ENCODE measurements at regions not wholly inside any gene's neighbourhood (a gene's known extent, or its start where the extent isn't known, plus 50 kb on each side); places are given as distances from the start of the nearest gene placed in this dataset.
A peak's percentile ranks its signal among the peaks of the same experiment; 100 is the strongest.

- Histone ChIP-seq H3K4me2 (no peak overlapping the region), H3K9ac (no peak overlapping the region), H3K27me3 (no peaks in the 10 kb centered on the region), H3K27ac (no peak overlapping the region), H3K9me3 (replicated peaks in 1 of 11) (peaks cover 0 to 25% (median 12%) of the 10 kb centered on the region in 11 experiments; a peak in 18 of 22 replicates), H3K4me1 (peaks cover 0 to 53% (median 17%) of the 10 kb centered on the region in 10 experiments; a peak in 14 of 20 replicates), H4K20me1 (no peaks in the 10 kb centered on the region), H3K36me3 (no peaks in the 10 kb centered on the region), H3K4me3 (no peak overlapping the region)
- TF ChIP-seq Cebpa-rat (IDR thresholded peaks at IDR 0.05) = no peak
Measured at GRCh38 chr7:107233-107632, 85.1 kb upstream of the FAM20C start.

DNA sequence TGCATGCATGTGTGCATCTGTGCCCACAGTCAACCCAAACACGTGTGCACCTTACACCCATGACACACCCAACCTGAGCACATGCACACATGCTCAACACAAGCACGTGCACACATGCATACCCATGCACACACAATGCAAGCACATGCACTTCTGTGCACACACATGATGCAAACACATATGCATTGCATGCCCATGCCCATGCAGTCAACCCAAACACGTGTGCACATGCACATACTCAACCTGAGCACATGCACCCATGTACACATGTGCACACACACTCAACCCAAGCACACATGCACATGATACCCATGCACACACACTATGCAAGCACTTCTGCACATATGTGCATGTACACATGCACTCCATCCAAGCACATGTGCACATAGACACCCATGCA is 84.5 kb upstream of the FAM20C start:
- H3K27ac ChIP-seq = no peak overlapping the region
- H3K4me1 ChIP-seq = peaks cover 0 to 54% (median 17%) of the 10 kb centered on the region in 10 experiments; a peak in 13 of 20 replicates
- TF ChIP-seq Cebpa-rat (IDR thresholded peaks at IDR 0.05) = no peak
- H3K27me3 ChIP-seq = no peaks in the 10 kb centered on the region
- no peaks in the 10 kb centered on the region for H4K20me1 ChIP-seq
- H3K36me3 ChIP-seq = no peaks in the 10 kb centered on the region
- H3K9me3 ChIP-seq (replicated peaks in 1 of 11) = peaks cover 0 to 21% (median 18%) of the 10 kb centered on the region in 11 experiments; a peak in 19 of 22 replicates
- H3K9ac ChIP-seq = no peak overlapping the region
- H3K4me2 ChIP-seq = no peak overlapping the region
- H3K4me3 ChIP-seq = no peak overlapping the region

- no peaks in the 10 kb centered on the region for H3K36me3 ChIP-seq
- H3K4me2 ChIP-seq = peak overlapping the region in 5 of 11 experiments; percentile 21 to 44 (median 31); a peak in 9 of 22 replicates
- no peak overlapping the region for H3K9ac ChIP-seq
- no peak overlapping the region for H3K4me3 ChIP-seq
- no peaks in the 10 kb centered on the region for H4K20me1 ChIP-seq
- H3K9me3 ChIP-seq (replicated peaks in 1 of 11) = peaks cover 0 to 33% (median 29%) of the 10 kb centered on the region in 11 experiments; a peak in 19 of 22 replicates
- H3K27me3 ChIP-seq = no peaks in the 10 kb centered on the region
- no peak overlapping the region for H3K27ac ChIP-seq
- peaks cover 0 to 65% (median 21%) of the 10 kb centered on the region in 10 experiments; a peak in 13 of 20 replicates for H3K4me1 ChIP-seq
- TF ChIP-seq Cebpa-rat (IDR thresholded peaks at IDR 0.05) = no peak
Measured at GRCh38 chr7:109094-109493, 83.3 kb upstream of the FAM20C start.

DNA sequence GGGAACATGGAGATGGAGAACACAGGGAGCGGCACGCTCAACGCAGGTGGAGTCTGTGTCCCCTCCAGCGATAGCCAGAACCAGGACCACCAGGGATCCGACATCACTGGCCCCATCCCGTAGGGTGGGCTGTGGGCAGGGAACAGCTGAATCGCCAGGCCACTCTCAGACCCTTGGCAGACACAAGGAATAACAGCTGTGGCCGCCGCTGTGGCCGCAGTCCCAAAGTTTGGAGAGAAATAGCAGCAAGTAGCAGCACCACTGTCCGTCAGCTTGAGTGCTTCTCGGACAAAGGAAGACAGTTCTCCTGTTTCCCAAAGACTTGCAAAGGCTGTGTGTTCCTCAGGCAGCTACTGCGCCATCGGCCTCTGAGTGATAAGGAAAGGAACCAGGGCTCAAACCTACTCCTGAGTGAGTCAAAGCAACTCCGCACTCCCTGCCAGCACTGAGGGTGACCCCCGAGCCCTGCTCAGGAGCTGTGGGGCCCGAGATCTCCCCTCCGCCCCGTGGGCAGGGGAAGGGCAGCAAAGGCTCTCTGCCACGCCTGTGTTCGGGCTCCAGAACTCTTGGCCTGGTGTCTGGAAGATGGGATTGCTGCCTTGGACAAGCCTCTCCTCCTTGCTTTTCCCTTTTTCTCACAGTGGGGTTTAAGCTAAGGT is 82.3 kb upstream of the FAM20C start:
- H3K9ac ChIP-seq = no peak overlapping the region
- no peak for TF ChIP-seq Cebpa-rat (IDR thresholded peaks at IDR 0.05)
- H3K27ac ChIP-seq = no peak overlapping the region
- peaks cover 0 to 65% (median 28%) of the 10 kb centered on the region in 10 experiments; a peak in 15 of 20 replicates for H3K4me1 ChIP-seq
- H3K9me3 ChIP-seq (replicated peaks in 1 of 11) = peaks cover 0 to 42% (median 36%) of the 10 kb centered on the region in 11 experiments; a peak in 20 of 22 replicates
- peaks cover 0 to 3% (median 0%) of the 10 kb centered on the region in 11 experiments; a peak in 1 of 22 replicates for H3K36me3 ChIP-seq
- H3K4me2 ChIP-seq = no peak overlapping the region
- no peaks in the 10 kb centered on the region for H4K20me1 ChIP-seq
- H3K4me3 ChIP-seq = no peak overlapping the region
- H3K27me3 ChIP-seq = no peaks in the 10 kb centered on the region

GRCh38 chr7:110557-111232 is 81.7 kb upstream of the FAM20C start:
- Histone ChIP-seq H3K36me3 (peaks cover 0 to 3% (median 0%) of the 10 kb centered on the region in 11 experiments; a peak in 1 of 22 replicates), H3K9ac (no peak overlapping the region), H3K9me3 (replicated peaks in 1 of 11) (peaks cover 0 to 47% (median 39%) of the 10 kb centered on the region in 11 experiments; a peak in 20 of 22 replicates), H4K20me1 (no peaks in the 10 kb centered on the region), H3K4me3 (no peak overlapping the region), H3K4me1 (peaks cover 0 to 65% (median 34%) of the 10 kb centered on the region in 10 experiments; a peak in 16 of 20 replicates), H3K27ac (no peak overlapping the region), H3K4me2 (0 out of 22 replicates have a peak overlapping the region, but pooled peaks of 1 of the 11 experiments have one; percentile 6), H3K27me3 (no peaks in the 10 kb centered on the region)
- no peak for TF ChIP-seq Cebpa-rat (IDR thresholded peaks at IDR 0.05)

DNA sequence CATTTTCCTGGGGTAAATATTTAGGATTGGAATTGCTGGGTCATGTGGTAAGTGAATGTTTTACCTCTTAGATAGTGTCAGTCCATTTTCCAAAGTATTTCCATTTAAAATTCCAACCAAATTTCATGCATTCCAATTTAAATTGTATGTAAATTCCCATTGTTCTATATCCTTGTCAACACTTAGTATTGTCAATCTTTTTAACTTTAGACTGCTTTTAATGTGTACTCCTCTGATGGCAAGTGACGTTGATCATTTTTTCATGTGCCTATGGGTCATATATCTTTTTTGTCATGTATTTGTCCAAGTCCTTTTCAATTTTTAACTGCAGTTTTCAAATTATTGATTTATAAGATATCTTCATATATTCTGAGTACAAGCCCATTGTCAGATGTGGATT is 80.8 kb upstream of the FAM20C start:
- no peak for TF ChIP-seq Cebpa-rat (IDR thresholded peaks at IDR 0.05)
- Histone ChIP-seq H3K4me1 (peaks cover 0 to 67% (median 42%) of the 10 kb centered on the region in 10 experiments; a peak in 16 of 20 replicates), H3K27ac (no peak overlapping the region), H3K9me3 (replicated peaks in 1 of 11) (peaks cover 0 to 47% (median 39%) of the 10 kb centered on the region in 11 experiments; a peak in 20 of 22 replicates), H3K36me3 (peaks cover 0 to 3% (median 0%) of the 10 kb centered on the region in 11 experiments; a peak in 1 of 22 replicates), H3K4me2 (no peak overlapping the region), H4K20me1 (no peaks in the 10 kb centered on the region), H3K4me3 (no peak overlapping the region), H3K9ac (no peak overlapping the region), H3K27me3 (peaks cover 0 to 5% (median 0%) of the 10 kb centered on the region in 11 experiments; a peak in 6 of 22 replicates)

DNA sequence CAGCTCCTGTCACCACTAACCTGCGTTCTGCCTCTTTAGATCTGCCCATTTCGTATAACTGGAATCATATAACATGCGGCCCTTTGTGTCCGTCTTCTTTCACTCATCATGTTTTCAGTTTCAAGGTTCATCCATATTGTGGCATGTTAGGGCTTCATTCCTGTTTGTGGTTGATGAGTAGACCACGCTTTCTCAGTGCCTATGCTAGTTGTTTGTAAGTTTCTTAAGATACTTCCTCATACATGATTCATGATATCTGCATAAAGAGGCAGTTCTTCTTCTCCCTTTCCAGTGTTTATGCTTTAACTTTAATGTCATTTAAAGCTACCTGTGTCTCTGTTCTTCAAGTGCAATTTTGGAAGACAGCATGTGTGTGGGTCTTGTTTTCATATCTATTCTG is 79.5 kb upstream of the FAM20C start:
- Histone ChIP-seq H3K4me1 (peaks cover under 1 to 76% (median 48%) of the 10 kb centered on the region in 10 experiments; a peak in 19 of 20 replicates), H3K4me2 (peak overlapping the region in 6 of 11 experiments; percentile 27 to 95 (median 90); a peak in 11 of 22 replicates), H3K36me3 (peaks cover 0 to 3% (median 0%) of the 10 kb centered on the region in 11 experiments; a peak in 1 of 22 replicates), H4K20me1 (no peaks in the 10 kb centered on the region), H3K27ac (peak overlapping the region in 7 of 11 experiments; percentile 39 to 91 (median 71); a peak in 13 of 22 replicates), H3K9me3 (replicated peaks in 1 of 11) (peaks cover 0 to 47% (median 39%) of the 10 kb centered on the region in 11 experiments; a peak in 20 of 22 replicates), H3K27me3 (peaks cover 0 to 11% (median 4%) of the 10 kb centered on the region in 11 experiments; a peak in 13 of 22 replicates), H3K4me3 (no peak overlapping the region; a peak in 1 of 20 replicates), H3K9ac (peak overlapping the region in 3 of 11 experiments; percentile 35 to 57 (median 49); a peak in 5 of 22 replicates)
- TF ChIP-seq Cebpa-rat (IDR thresholded peaks at IDR 0.05) = no peak

GRCh38 chr7:115274-115911 is 77.0 kb upstream of the FAM20C start:
- H3K9me3 ChIP-seq (replicated peaks in 1 of 11) = peaks cover 0 to 47% (median 39%) of the 10 kb centered on the region in 11 experiments; a peak in 20 of 22 replicates
- no peaks in the 10 kb centered on the region for H4K20me1 ChIP-seq

More at GRCh38 chr7:115274-115911, 77.0 kb upstream of the FAM20C start:
- peaks cover 0 to 3% (median 0%) of the 10 kb centered on the region in 11 experiments; a peak in 1 of 22 replicates for H3K36me3 ChIP-seq
- H3K4me3 ChIP-seq = peak overlapping the region in 2 of 10 experiments; percentile 24 to 34; a peak in 3 of 20 replicates
- H3K4me2 ChIP-seq = peak overlapping the region in 9 of 11 experiments; percentile 29 to 95 (median 89); a peak in 18 of 22 replicates
- peak overlapping the region in 6 of 11 experiments; percentile 32 to 78 (median 71); a peak in 11 of 22 replicates for H3K9ac ChIP-seq
- H3K27me3 ChIP-seq = peaks cover 0 to 18% (median 9%) of the 10 kb centered on the region in 11 experiments; a peak in 14 of 22 replicates
- TF ChIP-seq Cebpa-rat (IDR thresholded peaks at IDR 0.05) = peak in 3 of 11 experiments; percentile 51 to 72 (median 69); a peak in 4 of 22 replicates
- H3K27ac ChIP-seq = peak overlapping the region in 9 of 11 experiments; percentile 32 to 91 (median 71); a peak in 14 of 22 replicates
- peaks cover 26 to 91% (median 67%) of the 10 kb centered on the region in 10 experiments for H3K4me1 ChIP-seq
